ENCODE measurements at regions not wholly inside any gene's neighbourhood (a gene's known extent, or its start where the extent isn't known, plus 50 kb on each side); places are given as distances from the start of the nearest gene placed in this dataset.

- TF ChIP-seq ZNF384 (IDR thresholded peaks at IDR 0.05) (no peak), SUZ12 (IDR thresholded peaks at IDR 0.05) (no peak), BHLHE40 (IDR thresholded peaks at IDR 0.05; ENCODE audit: borderline replicate concordance) (no peak)
Measured at GRCh38 chr3:103712320-103713008, 1277.6 kb downstream of the ZPLD1 start.

Data from HEK293T (cell line).